AG04450 (cell line): ENCODE measurements at regions not wholly inside any gene's neighbourhood (a gene's known extent, or its start where the extent isn't known, plus 50 kb on each side); places are given as distances from the start of the nearest gene placed in this dataset.

Experiments used
- CTCF ChIA-PET: fragments of 300-600, 350-600 bp; formaldehyde crosslinking; extraction: SDS; loops from one replicate; lab custom pipeline; 2022; ENCODE audit warnings: antibody characterized with exemption, inconsistent platforms; lab: Charles Lee
- POLR2A ChIA-PET: fragments of 350-600 bp; formaldehyde crosslinking; extraction: SDS; loops from one replicate; lab custom pipeline; 2021; ENCODE audit warnings: antibody characterized with exemption, inconsistent platforms; lab: Yijun Ruan, JAX
- DNase-seq: peaks from one replicate; pipeline ENCODE4 v3.0.0-alpha.2; 2011; ENCODE audit warnings: low read depth, low spot score
- H3K27ac ChIP-seq: one replicate; pipeline ENCODE4 v1.5.1; 2012; ENCODE audit warnings: low read depth, low read length, control low read depth
- H3K27me3 ChIP-seq: one replicate; pipeline ENCODE4 v1.6.0; 2012; ENCODE audit warnings: low read length; ENCODE audit not compliant: control insufficient read depth, insufficient read depth
- H3K4me3 ChIP-seq: 2 replicates; pipeline ENCODE4 v1.5.1; 2011; ENCODE audit warnings: mild to moderate bottlenecking, low read depth, low read length, control low read depth
- H3K9me3 ChIP-seq: 2 replicates; pipeline ENCODE4 v1.5.1; 2012; ENCODE audit warnings: low read length; ENCODE audit not compliant: control insufficient read depth, insufficient read depth
- CTCF ChIP-seq: IDR thresholded peaks from 2 replicates; pipeline ENCODE4 v1.5.1; 2011; ENCODE audit warnings: low read depth, low read length, control low read depth, inconsistent platforms

GRCh38 chr5:61754792-61755191, 422.7 kb downstream of the ZSWIM6 start:
- TF ChIP-seq CTCF, result no peak
- POLR2A ChIA-PET, result no interaction called here
- CTCF ChIA-PET, result no interaction called here
- Histone ChIP-seq H3K4me3 (no peak overlapping the region), H3K9me3 (no peaks in the 10 kb centered on the region), H3K27ac (no peak overlapping the region), H3K27me3 (no peaks in the 10 kb centered on the region)
- DNase-seq, result no peak

GRCh38 chr5:61755726-61756222, 423.7 kb downstream of the ZSWIM6 start:
- H3K9me3 ChIP-seq, result no peaks in the 10 kb centered on the region
- H3K4me3 ChIP-seq, result no peak overlapping the region
- ChIA-PET CTCF (no interaction called here), POLR2A (no interaction called here)
- H3K27ac ChIP-seq, result no peak overlapping the region
- no peak for TF ChIP-seq CTCF
- no peaks in the 10 kb centered on the region for H3K27me3 ChIP-seq
- no peak for DNase-seq

- Histone ChIP-seq H3K27me3 (no peaks in the 10 kb centered on the region), H3K9me3 (no peaks in the 10 kb centered on the region), H3K4me3 (no peak overlapping the region), H3K27ac (no peak overlapping the region)
- CTCF ChIA-PET, result interaction anchor here (0.5 kb wide), 1 partner anchor 1031 kb away, joined by 5 read pairs; no protein-coding TSS in a partner anchor
- DNase-seq, result no peak
- POLR2A ChIA-PET, result no interaction called here
- TF ChIP-seq CTCF, result no peak
These were observed 426.7 kb downstream of the ZSWIM6 start for GRCh38 chr5:61758711-61759110.

GRCh38 chr5:61765471-61765870, 433.4 kb downstream of the ZSWIM6 start:
- Histone ChIP-seq H3K27me3 (no peaks in the 10 kb centered on the region), H3K4me3 (no peak overlapping the region), H3K27ac (no peak overlapping the region), H3K9me3 (no peaks in the 10 kb centered on the region)
- ChIA-PET CTCF (no interaction called here), POLR2A (no interaction called here)
- no peak for TF ChIP-seq CTCF
- no peak for DNase-seq

GRCh38 chr5:61766141-61766540, 434.1 kb downstream of the ZSWIM6 start:
- no peak overlapping the region for H3K4me3 ChIP-seq
- TF ChIP-seq CTCF, result no peak
- H3K9me3 ChIP-seq, result no peaks in the 10 kb centered on the region
- H3K27ac ChIP-seq, result no peak overlapping the region
- ChIA-PET CTCF (no interaction called here), POLR2A (no interaction called here)
- no peaks in the 10 kb centered on the region for H3K27me3 ChIP-seq
- no peak for DNase-seq
